CD4-positive, alpha-beta T cell treated with Interferon alpha-2 for 1 hour (primary cell): ENCODE measurements at regions not wholly inside any gene's neighbourhood (a gene's known extent, or its start where the extent isn't known, plus 50 kb on each side); places are given as distances from the start of the nearest gene placed in this dataset.

ENCODE experiments used
- DNase-seq, 2 donors: peaks; one replicate each; pipeline ENCODE4 v3.0.0-alpha.2; 2020 to 2022

DNA sequence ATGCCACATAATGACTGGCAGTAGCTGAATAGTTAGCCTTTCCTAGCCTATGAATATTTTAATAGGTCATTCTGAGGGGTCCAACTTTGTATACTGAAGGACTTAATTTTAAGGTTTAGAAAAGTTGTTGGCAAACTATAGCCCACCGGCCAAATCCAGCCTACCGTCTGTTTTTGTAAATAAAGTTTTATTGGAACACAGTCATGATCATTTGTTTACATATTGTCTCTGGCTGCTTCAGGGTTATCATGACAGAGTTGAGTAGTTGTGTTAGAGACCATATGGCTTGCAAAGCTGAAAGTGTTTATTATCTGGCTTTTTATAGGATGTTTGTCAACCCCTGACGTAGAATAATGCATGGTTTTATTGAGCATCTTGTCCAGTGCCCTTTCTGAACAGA, 73.4 kb downstream of the NTMT2 start:
- DNase-seq = no peak

DNA sequence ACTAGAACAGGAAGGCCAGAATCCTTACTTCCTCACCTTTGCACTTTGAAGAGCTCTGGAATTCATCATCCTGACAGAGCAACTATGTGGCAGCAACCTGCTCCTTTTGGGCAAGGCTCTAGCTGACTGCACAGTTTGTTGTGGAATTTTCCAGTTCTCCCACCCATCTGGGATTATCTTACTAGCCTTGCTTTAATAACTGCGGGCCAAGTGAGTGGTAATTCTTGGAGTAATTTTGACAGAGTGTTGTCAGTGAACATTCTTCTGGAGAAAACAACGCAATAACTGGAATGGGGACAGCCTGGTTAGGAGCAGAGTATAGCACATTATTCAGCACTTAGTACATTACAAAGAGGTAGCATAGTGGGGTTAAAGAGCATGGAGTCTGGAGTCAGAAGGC, 75.3 kb downstream of the NTMT2 start:
- no peak for DNase-seq

DNA sequence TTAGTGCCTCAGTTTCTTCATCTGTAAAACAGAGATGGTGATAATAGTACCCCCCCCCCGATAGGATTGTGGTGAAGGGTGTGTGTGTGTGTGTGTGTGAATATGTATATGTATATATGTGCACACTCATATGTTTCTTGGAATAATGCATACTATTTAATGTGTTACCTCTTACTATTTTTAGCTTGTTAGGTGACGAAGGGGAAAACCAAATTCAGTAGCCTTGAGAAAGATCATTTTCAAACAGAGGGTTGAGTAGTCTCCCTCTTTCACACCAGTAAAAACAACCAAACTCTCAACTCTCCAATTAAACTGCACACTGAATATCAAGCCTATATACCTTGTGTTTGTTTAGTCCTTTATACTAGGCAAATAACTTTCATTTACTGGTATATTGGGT, 75.7 kb downstream of the NTMT2 start:
- no peak for DNase-seq

DNA sequence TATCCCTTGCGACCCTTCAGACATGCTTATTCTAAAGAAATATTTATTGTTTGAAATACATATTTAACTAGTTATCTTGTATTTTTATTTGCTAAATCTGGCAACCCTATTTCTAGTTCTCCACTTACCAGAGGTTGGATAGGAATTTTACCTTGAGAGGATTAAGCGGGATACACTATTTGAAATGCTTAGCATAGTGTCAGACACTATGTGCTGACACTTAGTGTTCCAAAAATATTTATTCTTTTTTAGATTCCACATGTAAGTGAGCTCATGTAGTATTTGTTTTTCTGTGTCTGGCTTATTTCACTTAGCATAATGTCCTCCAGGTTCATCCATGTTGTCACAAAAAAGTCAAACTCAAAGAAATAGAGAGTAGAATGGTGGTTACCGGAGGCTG, 78.7 kb downstream of the NTMT2 start:
- DNase-seq = no peak

DNA sequence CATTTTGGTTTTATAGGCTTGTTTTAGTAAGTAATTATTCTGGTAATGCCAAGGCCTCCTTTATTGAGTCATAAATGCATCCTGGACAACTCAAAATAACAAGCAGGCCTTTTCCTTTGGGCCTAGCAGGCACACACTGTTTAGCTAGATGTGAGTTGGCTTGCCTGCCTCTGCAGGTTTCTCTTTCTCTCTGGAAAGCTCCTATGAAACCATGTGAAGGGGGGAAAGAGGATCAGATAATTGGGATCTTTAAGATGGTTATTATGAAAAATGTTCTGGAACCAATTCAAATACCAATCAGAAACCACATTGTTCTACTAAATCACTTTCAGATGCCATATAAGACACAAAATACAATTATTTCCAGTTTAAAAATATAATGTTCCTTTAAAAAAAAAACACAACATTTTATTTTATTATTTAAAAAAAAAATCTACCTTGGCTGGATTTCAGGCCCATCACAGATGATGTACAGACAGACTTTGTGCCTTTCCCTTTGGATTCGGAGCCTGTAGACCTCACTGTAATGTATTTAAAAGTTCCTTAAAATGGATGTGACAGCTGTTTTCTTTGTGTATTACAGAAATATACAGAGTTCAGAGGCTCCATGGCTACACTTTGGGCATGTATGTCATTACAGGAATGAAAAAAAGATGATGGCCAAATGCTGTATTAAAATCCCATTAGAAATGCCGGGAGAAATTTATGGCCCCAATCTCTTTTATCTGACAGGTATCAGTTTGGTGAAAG, 80.2 kb downstream of the NTMT2 start:
- DNase-seq = no peak

DNA sequence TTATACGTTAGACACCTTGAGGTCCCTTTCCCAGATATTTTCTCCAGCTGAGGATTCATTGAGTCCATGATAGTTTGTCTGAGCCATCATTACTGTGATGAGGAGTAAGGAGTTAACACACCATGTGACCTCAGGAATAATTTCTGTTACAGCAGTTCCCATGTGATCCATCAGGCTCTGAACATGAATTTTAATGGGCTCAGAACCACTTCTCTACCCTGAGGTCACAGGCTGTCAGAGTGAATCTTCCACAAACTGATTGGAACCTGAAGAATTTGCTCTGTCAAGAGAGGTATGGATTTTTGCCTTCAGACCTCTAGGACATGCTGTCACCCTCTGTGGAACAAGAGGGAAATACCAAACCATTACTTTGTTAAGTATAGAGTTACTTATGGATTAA, 81.0 kb downstream of the NTMT2 start:
- DNase-seq = no peak

DNA sequence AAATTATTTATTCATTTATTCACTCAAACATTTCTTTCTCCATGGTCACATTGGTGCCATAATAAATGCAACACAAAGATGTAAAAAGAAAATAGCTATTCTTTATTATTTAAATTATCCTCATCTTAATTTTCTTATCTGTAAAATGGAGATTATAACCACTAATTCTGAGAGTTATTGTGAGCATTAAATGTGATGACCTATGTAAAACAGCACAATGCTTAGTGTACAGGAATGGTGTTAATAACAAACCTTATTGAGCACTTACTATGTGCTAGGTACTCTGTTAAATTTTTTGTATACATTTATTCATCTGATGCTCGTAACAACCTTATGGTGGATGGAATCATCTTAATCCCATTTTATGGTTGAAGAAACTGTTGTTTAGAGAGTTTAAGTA, 84.6 kb downstream of the NTMT2 start:
- no peak for DNase-seq

DNA sequence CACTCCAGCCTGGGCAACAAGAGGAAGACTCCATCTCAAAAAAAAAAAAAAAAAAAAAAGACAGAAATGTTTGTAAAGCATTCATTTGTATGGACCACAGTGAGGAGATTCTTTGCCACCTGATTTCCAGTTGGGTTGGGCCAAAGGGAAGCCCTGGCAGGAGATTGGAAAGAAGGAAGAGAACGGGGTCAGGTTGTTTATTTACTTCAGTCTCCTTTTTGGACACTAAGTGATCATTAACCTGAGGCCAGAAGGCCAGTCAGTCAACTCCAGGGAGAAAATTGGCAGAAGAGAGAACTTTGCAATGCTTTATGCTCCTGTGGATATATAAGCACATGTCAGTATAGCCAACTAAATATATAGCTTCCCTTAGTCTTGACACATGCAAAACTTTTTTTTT, 85.9 kb downstream of the NTMT2 start:
- DNase-seq = no peak

DNA sequence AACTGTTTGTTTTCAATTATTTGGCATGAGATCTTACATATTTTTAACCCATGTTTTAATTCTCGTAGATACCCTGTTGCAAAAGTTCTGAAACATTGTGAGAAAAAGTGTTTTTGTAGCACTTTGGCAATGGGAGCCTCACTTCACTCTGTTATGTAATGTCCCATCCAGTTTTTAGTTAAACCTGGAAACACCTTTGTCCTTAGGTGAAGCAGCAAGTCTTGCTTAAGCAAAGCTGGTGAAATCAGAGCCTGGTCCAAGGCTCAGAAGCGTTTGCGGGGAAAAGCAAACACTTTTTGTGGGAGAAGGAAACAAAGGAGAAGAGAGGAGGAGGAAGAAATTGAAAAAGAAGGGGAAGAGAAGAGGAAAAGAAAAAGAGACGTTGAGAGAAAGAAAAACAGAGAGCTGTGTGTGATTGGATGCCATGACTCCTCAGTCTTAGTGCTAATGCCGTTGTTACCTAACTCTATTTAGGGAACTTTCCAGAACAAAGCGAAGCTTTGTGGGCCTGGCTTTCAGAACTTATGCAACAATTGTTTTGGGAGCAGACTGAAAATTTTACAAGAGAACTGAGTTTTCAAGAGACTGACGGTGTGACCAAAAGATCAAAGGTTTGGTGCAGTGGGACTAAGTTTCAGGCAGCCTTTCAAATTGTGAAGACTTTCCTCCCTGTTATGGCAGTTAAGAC, 93.1 kb downstream of the NTMT2 start:
- no peak for DNase-seq

DNA sequence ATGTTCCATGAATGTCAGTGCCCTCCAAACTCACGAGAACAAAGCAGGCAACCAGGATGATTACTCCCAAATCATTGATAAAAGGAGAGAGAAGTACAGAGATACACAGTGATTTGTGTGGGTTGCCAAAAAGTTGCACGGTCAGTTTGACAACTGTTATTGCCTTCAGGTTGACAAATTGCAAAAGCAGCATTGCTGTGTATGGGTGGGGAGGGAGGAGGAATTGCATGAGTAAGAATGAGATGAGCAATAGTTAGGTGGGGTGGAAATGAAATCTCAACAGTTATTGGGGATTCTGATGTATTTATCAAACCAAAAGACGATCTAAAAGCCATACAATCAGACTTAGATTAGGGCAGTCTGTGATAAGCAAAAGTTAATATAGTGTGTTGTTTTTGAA, 93.7 kb downstream of the NTMT2 start:
- DNase-seq = no peak

DNA sequence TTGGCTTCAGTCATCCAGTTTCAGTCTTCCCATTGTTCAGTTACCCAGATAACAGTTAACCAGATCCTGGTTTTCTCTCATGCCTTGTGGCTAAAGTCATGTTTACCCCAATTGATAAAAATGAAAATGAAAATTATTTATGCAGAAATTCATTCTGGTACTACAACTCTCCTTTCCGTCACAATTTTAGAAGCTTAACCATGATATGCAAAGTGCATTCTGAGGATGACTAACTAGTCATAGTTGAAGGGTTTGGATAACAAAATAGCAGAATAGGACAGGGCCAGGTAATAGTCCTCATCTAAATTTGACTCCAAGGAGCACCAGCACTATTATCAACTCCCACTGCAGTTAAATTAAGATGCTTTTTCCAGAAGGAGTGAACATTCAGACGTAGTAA, 94.7 kb downstream of the NTMT2 start:
- DNase-seq = no peak

DNA sequence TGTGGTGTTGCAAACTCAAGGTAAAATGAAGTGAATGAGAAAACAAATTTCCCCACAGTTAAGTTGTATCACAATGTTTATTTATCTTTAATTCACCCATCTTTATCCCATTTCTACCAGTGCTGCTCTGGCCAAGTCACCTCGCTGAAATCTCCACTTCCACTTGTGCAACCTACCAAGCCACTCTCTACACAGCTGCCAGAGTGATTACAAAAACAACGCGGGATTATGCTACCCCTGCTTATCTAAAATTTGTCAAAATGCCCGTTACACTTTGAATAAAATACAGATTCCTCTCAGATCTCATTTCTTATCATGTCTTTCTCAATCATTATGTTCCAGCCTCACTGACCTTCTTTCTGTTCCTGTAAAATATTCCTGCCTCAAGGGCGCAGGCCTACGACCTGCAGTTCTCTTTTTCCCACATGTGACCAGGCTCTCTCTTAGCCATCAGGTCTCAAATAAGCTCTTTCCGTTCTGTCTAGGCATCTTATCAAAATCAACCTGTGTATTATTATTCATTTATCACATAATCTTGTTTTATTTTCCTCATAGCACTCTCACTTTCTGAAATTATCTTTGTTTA, 95.6 kb downstream of the NTMT2 start:
- no peak for DNase-seq

DNA sequence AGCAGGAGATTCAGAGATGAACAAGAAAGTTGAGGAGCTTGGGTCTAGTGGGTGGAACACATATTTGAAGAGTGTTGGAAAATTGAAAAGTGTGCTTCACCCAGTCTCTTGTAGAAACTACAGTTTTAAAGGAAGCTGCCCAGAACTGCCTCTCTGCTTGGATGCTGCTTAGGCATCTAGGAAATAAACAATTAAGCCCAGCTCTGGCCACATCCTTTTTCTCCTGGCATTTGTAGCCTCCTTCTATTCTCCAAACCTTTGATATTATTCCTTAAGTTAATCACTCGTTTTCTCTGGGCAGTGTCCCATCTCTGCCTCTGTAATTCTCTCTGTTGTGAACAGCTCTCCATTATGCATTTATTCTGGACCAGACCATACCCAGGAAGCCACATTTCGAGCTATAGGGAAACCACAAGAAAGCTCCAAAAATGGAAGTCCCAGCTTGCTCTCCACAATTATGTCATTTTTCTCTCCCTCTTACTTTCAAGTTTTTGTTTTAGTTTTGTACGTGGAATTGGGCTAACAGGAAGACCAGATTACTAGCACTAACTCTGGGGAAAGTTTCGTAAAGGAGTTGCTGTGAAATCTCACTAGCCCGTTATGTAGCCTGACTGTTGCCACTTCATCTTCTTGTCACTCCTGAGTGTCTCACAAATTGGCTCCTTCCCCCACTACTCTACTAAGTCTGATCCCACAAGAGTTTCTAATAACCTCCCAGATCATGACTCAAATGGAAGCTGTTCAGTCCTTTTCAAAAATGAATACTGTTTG, 102.2 kb downstream of the NTMT2 start:
- DNase-seq = no peak

DNA sequence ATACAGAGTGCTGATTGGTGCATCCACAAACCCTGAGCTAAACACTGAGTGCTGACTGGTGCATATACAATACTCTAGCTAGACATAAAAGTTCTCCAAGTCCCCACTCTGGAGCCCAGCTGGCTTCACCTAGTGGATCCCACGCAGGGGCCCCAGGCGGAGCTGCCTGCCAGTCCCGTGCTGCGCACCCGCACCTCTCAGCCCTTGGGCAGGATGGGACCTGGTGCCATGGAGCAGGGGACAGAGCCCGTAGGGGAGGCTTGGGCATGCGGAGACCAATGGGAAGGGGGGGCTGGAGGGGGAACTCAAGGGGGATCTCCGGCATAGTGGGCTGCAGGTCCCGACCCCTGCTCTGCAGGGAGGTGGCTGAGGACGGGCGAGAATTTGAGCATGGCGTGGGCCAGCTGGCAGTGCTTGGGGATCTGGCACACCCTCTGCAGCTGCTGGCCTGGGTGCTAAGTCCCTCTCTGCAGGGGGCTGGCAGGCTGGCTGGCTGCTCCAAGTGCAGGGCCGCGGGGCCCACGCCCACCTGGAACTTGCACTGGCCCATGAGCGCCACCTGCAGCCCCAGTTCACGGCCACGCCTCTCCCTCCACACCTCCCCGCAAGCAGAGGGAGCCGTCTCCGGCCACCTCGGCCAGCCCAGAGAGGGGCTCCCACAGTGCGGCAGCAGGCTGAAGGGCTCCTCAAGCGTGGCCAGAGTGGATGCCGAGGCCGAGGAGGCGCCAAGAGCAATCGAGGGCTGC, 104.9 kb downstream of the NTMT2 start:
- DNase-seq = no peak

DNA sequence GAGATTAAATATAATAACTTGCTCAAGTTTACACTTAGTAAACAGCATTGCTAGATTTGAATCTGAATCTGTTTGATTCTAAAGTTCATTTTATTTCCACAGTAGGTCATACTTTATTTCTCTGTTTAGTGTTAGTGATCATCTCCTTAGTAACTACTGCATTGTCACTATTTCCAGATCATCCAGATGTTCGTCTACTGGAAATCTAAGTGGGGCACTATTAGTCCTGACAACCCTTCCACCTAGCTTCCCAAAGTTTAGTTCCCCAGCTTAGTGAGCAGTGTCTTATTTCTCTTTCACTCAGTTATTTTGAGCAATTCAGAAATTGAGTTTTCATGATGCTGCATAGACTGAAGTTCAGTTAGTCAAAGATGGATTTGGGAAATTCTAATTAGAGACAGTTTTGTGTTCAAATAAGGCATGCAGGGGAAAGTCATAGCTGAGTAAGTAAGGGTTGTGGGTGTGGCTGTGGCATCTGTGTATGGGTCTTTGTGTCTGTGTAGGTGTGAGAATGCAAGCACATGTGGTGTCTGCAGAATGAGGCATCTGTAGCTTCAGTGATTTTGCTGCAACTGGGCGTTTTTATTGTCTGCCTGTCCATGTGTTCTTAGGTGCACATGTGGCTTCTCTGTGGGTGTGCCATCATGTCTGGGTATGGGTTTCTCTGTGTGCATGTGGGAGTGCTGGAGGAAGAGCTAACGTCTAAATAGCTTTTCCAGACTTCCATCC, 107.3 kb downstream of the NTMT2 start:
- no peak for DNase-seq

DNA sequence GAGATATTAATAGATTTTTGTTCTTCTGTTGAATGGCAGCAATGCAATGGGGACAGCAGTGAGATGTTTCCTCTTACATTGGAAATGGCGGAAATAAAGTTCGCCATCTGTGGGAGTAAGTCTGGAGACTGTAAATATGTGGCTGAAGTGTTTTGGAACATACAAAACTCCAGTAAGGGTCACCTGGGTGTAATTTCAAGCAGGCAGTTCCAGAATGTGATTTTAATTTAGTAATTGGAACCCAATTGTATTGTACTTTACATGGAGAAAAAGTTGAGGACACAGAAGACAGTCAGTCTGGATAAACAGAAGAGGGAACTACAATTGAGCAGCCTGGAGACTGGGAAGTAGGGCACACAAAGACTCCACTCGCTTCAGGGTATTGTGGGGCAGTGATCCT, 108.6 kb downstream of the NTMT2 start:
- no peak for DNase-seq

DNA sequence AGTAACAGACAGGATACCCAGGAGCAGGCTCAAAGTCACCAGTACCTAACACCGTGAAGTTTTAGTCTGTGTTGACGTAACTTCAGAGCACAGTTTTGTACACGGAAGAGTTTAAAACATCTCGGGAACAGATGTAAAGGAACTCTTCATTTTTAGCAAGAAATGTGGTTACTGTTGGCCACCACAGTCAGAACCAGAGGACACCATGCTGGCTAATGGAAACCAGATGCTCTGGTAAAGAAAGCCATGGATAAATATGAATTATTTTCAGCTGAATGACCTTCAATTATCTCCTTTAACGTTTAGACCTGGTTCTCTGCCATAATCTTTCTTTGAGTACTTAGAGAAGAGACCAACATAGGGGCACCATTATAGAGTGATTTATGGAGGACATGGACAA, 115.9 kb downstream of the NTMT2 start:
- no peak for DNase-seq

DNA sequence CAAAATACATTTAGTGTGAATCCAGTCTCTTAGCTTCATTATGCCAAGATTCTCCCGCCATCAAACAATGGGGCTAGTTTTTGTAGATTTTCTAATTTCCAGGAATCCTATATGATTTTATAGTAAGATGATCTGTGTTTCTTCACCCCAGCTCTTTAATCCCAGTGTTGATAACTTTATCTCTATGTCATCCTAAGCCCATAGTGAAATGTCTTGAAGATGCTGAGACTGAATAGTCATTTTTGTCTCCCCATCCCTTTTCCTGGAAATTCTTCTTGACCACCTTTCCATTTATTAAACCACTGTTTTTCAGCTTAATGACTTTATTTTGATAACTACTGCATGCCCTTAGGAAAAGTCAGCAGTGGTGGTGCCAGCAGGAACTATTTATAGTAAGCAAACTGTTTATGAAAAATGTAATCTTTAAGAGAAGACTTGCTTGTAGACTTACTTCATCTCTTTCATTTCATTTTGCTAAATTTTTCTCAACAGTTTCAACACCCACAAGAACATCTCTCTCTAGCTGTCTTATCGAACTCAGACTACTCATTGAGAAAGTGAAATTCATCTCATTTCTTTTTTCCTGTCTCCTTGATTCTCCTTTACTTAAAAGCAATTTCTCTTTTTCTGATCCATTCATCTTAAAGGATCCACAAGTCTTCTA, 116.6 kb downstream of the NTMT2 start:
- DNase-seq = no peak

DNA sequence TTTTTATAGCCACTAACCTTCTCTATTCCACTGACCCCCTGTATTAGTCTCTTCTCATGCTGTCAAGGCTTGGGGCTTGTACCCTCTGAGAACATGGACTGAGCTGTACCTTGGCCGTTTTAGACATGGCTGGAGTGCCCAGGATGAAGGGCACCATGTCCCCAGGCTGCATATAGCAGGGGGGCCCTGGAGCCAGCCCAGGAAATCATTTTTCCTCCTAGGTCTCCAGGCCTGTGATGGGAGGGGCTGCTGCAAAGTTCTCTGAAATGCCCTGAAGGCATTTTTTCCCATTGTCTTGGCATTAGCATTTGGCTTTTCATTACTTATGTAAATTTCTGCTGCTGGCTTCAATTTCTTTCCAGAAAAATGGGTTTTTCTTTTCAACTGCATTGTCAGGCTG, 119.5 kb downstream of the NTMT2 start:
- DNase-seq = no peak

DNA sequence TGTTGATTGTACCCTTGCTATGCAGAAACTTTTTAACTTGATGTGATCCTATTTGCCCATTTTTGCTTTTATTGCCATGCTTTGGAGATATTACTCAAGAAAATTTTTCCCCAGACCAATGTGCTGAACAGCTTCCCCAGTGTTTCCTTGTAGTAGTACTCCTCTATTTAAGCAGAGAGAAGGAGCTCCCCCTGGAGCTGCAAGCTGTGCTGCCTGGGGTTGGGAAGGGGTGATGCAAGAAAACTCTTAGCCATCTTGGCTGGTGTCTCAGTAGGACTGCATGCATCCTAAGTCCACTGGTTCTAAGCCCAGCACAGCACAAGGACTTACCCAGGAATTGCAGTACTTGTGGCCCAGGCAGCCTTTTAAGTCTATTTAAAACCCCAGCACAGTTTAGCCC, 121.6 kb downstream of the NTMT2 start:
- DNase-seq = no peak

DNA sequence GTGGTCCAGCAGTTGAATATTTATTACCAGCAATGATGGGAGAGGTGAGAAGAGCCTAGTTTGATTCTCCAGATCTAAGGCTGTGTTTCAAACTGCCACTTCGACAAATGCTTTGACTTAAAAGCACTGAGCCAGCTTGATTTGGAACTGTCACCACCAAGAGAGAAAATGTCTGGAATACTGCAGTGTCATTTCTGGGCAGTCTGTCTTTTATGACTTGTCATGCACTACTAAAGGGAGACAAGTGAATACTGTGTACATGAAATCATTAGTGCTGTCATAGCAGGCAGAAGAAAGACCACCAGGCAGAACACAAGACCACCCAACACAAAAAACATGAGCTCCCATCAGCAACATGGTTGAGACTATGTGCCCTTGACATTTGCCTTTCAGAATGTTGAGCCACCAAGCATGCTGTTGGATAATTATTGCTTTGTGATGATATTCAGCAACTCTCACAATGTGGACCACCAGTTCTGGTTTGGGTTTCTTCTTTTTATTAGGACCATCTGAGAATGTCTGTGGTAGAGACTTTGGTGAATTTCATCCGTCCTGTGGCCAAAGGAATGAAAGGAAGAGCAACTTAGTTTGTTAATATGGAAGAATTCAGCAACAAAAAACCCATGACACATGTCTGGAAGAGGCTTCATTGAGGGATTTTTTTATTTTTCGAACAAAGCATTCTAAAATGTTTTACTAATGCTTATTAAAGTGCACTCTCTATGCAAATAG, 125.8 kb downstream of the NTMT2 start:
- no peak for DNase-seq
